Adrenal gland (tissue), 5 donors: ENCODE measurements at regions not wholly inside any gene's neighbourhood (a gene's known extent, or its start where the extent isn't known, plus 50 kb on each side); places are given as distances from the start of the nearest gene placed in this dataset.

Experiments used
- CTCF ChIP-seq, 6 experiments: fragments of 450-650 bp in 4 of 6; fragments of 200-600 bp in 2 of 6; sonication (generic) in 1 of 6; IDR thresholded peaks; 1 replicate in 5 of 6; 2 replicates in 1 of 6; pipeline versions ENCODE4 v1.5.1 to v1.8.0; 2016 to 2021; ENCODE audit warnings: antibody characterized with exemption in 6 of 6, mild to moderate bottlenecking in 2 of 6, moderate library complexity in 1 of 6
- POLR2A ChIP-seq, 2 donors: fragments of 450-650 bp; IDR thresholded peaks; one replicate each; pipeline ENCODE4 v1.6.1; 2017; ENCODE audit warnings: antibody characterized with exemption in 2 of 2, mild to moderate bottlenecking in 2 of 2, moderate library complexity in 1 of 2
- donor health status: DM: no; HTN: no; CAD: no.

GRCh38 chr5:154559398-154560276 is 81.6 kb upstream of the HAND1 start:
- TF ChIP-seq CTCF (IDR thresholded peaks at IDR 0.05) (no peak), POLR2A (IDR thresholded peaks at IDR 0.05) (no peak)
